ENCODE measurements at regions not wholly inside any gene's neighbourhood (a gene's known extent, or its start where the extent isn't known, plus 50 kb on each side); places are given as distances from the start of the nearest gene placed in this dataset.

DNA sequence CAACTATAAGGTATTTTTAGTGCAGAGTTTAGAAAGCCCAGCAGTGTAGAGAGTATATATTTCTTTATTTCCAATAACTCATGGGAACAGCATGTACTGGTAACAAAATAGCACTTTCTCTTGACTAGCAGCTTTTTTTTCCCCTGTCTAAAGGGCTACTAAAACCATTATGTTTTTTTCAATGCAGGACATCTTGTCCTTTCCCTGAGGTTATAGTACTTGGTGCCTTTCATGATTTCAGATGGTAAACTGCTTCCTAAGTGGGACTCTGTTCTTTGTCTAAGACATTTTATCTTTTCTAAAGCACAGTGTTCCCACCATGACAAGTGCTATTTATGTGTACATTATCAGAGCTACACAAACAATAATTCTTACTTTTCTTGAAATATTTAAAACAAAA lies 122.3 kb downstream of the SLC24A2 start:
- Histone ChIP-seq H3K27me3 (ENCODE audit: control insufficient read depth in 1 of 2, insufficient read depth in 2 of 2, low read length in 1 of 2) (no peaks in the 10 kb centered on the region), H3K36me3 (ENCODE audit: control insufficient read depth in 1 of 2, insufficient read depth in 2 of 2, low read length in 1 of 2) (no peaks in the 10 kb centered on the region), H3K4me3 (ENCODE audit: low read length in 2 of 2) (no peak overlapping the region), H3K27ac (ENCODE audit: low read depth in 1 of 2, low read length in 2 of 2) (no peak overlapping the region), H3K9me3 (ENCODE audit: control insufficient read depth, low read length) (no peaks in the 10 kb centered on the region), H3K4me1 (ENCODE audit: control insufficient read depth in 1 of 2, insufficient read depth in 2 of 2, low read length in 2 of 2) (no peaks in the 10 kb centered on the region)
- intact Hi-C loops (cut with DNase I): no loop called here
- no peak for ATAC-seq (ENCODE audit: low FRiP score)
- no peak for DNase-seq

- intact Hi-C loops (cut with DNase I): no loop called here
- Histone ChIP-seq H3K4me3 (ENCODE audit: low read length in 2 of 2) (no peak overlapping the region), H3K27ac (ENCODE audit: low read depth in 1 of 2, low read length in 2 of 2) (no peak overlapping the region), H3K36me3 (ENCODE audit: control insufficient read depth in 1 of 2, insufficient read depth in 2 of 2, low read length in 1 of 2) (no peaks in the 10 kb centered on the region), H3K9me3 (ENCODE audit: control insufficient read depth, low read length) (no peaks in the 10 kb centered on the region), H3K27me3 (ENCODE audit: control insufficient read depth in 1 of 2, insufficient read depth in 2 of 2, low read length in 1 of 2) (no peaks in the 10 kb centered on the region), H3K4me1 (ENCODE audit: control insufficient read depth in 1 of 2, insufficient read depth in 2 of 2, low read length in 2 of 2) (no peaks in the 10 kb centered on the region)
- WGBS, 2 donors: 80 to 87% methylated on average over 9 of the region's 9 CpGs
- no peak for ATAC-seq (ENCODE audit: low FRiP score)
- DNase-seq: no peak
These were observed 123.5 kb downstream of the SLC24A2 start for GRCh38 chr9:19665146-19665863.

GRCh38 chr9:19663570-19663969 lies 125.3 kb downstream of the SLC24A2 start:
- Histone ChIP-seq H3K36me3 (ENCODE audit: control insufficient read depth in 1 of 2, insufficient read depth in 2 of 2, low read length in 1 of 2) (no peaks in the 10 kb centered on the region), H3K4me1 (ENCODE audit: control insufficient read depth in 1 of 2, insufficient read depth in 2 of 2, low read length in 2 of 2) (no peaks in the 10 kb centered on the region), H3K4me3 (ENCODE audit: low read length in 2 of 2) (no peak overlapping the region), H3K27ac (ENCODE audit: low read depth in 1 of 2, low read length in 2 of 2) (no peak overlapping the region), H3K9me3 (ENCODE audit: control insufficient read depth, low read length) (no peaks in the 10 kb centered on the region), H3K27me3 (ENCODE audit: control insufficient read depth in 1 of 2, insufficient read depth in 2 of 2, low read length in 1 of 2) (no peaks in the 10 kb centered on the region)
- 39% methylated on average over 3 of the region's 3 CpGs for WGBS, 2 donors
- ATAC-seq (ENCODE audit: low FRiP score) (no peak), DNase-seq (no peak)
- intact Hi-C loops (cut with DNase I): no loop called here

DNA sequence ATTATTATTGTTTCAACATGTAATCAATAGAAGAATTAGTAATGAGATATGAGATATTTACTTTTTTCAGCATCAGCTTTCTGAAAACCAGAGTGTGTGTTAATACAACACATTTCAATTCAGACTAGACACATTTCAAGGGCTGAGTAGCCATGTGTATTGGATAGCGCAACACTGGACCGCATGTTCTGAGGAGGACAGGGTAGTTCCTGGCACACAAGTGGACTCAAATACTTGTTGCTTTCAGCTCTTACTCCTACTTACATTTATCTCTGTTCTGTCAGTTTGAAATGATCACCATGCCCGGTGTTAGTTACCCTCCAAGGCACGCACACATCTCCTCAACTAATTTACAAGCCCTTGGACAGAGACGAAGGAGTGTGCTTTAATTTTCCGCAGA lies 126.6 kb downstream of the SLC24A2 start:
- no peaks in the 10 kb centered on the region for H3K4me1 ChIP-seq (ENCODE audit: control insufficient read depth in 1 of 2, insufficient read depth in 2 of 2, low read length in 2 of 2)
- ATAC-seq (ENCODE audit: low FRiP score): no peak

DNA sequence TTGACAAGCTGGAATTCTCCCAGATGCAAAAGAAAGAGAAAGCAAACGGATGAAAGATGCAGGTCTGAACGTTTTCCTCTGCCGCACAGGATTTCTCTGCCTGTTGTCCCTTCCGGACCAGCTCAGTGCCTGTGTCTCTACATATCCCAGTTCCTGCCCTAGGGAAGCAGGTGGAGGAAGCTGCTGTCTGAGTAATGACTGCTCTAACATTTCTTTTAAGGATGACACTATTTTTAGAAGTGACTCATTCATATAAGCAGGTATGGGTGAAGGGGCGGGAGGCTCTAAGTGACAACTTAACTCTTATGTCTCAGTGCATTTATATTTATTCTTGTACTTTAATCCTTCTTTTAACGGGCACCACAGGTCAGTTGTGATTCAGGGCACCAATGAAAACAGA lies 128.8 kb downstream of the SLC24A2 start:
- DNase-seq (no peak), ATAC-seq (ENCODE audit: low FRiP score) (no peak)
- H3K36me3 ChIP-seq (ENCODE audit: control insufficient read depth in 1 of 2, insufficient read depth in 2 of 2, low read length in 1 of 2): no peaks in the 10 kb centered on the region
- H3K4me1 ChIP-seq (ENCODE audit: control insufficient read depth in 1 of 2, insufficient read depth in 2 of 2, low read length in 2 of 2): no peaks in the 10 kb centered on the region
- H3K27me3 ChIP-seq (ENCODE audit: control insufficient read depth in 1 of 2, insufficient read depth in 2 of 2, low read length in 1 of 2): peaks cover 0 to 2% of the 10 kb centered on the region in 2 donors
- H3K9me3 ChIP-seq (ENCODE audit: control insufficient read depth, low read length): no peaks in the 10 kb centered on the region
- H3K4me3 ChIP-seq (ENCODE audit: low read length in 2 of 2): no peak overlapping the region
- H3K27ac ChIP-seq (ENCODE audit: low read depth in 1 of 2, low read length in 2 of 2): no peak overlapping the region
- intact Hi-C loops (cut with DNase I): no loop called here
- 47 to 49% methylated on average over 6 of the region's 6 CpGs for WGBS, 2 donors

More for the DNA sequence above, 126.6 kb downstream of the SLC24A2 start:
- intact Hi-C loops (cut with DNase I): no loop called here
- Histone ChIP-seq H3K27ac (ENCODE audit: low read depth in 1 of 2, low read length in 2 of 2) (no peak overlapping the region), H3K9me3 (ENCODE audit: control insufficient read depth, low read length) (no peaks in the 10 kb centered on the region), H3K36me3 (ENCODE audit: control insufficient read depth in 1 of 2, insufficient read depth in 2 of 2, low read length in 1 of 2) (no peaks in the 10 kb centered on the region), H3K4me3 (ENCODE audit: low read length in 2 of 2) (no peak overlapping the region), H3K27me3 (ENCODE audit: control insufficient read depth in 1 of 2, insufficient read depth in 2 of 2, low read length in 1 of 2) (no peaks in the 10 kb centered on the region)
- WGBS, 2 donors: 81 to 85% methylated on average over 6 of the region's 6 CpGs
- DNase-seq: no peak

GRCh38 chr9:19656704-19657103 lies 132.1 kb downstream of the SLC24A2 start:
- no peaks in the 10 kb centered on the region for H3K4me1 ChIP-seq (ENCODE audit: control insufficient read depth in 1 of 2, insufficient read depth in 2 of 2, low read length in 2 of 2)
- ATAC-seq (ENCODE audit: low FRiP score) (no peak), DNase-seq (no peak)
- no peaks in the 10 kb centered on the region for H3K9me3 ChIP-seq (ENCODE audit: control insufficient read depth, low read length)
- intact Hi-C loops (cut with DNase I): no loop called here
- WGBS, 2 donors: 69 to 71% methylated on average over 4 of the region's 4 CpGs
- no peak overlapping the region for H3K4me3 ChIP-seq (ENCODE audit: low read length in 2 of 2)
- peaks cover 0 to 2% of the 10 kb centered on the region in 2 donors for H3K27me3 ChIP-seq (ENCODE audit: control insufficient read depth in 1 of 2, insufficient read depth in 2 of 2, low read length in 1 of 2)
- H3K36me3 ChIP-seq (ENCODE audit: control insufficient read depth in 1 of 2, insufficient read depth in 2 of 2, low read length in 1 of 2): no peaks in the 10 kb centered on the region
- no peak overlapping the region for H3K27ac ChIP-seq (ENCODE audit: low read depth in 1 of 2, low read length in 2 of 2)

GRCh38 chr9:19651681-19652080 lies 137.2 kb downstream of the SLC24A2 start:
- H3K4me1 ChIP-seq (ENCODE audit: control insufficient read depth in 1 of 2, insufficient read depth in 2 of 2, low read length in 2 of 2): no peaks in the 10 kb centered on the region
- no peak overlapping the region for H3K4me3 ChIP-seq (ENCODE audit: low read length in 2 of 2)
- WGBS, 2 donors: 88 to 89% methylated on average over 7 of the region's 7 CpGs
- H3K9me3 ChIP-seq (ENCODE audit: control insufficient read depth, low read length): peaks cover 2% of the 10 kb centered on the region
- H3K27me3 ChIP-seq (ENCODE audit: control insufficient read depth in 1 of 2, insufficient read depth in 2 of 2, low read length in 1 of 2): peaks cover 0 to 2% of the 10 kb centered on the region in 2 donors
- no peak overlapping the region for H3K27ac ChIP-seq (ENCODE audit: low read depth in 1 of 2, low read length in 2 of 2)
- H3K36me3 ChIP-seq (ENCODE audit: control insufficient read depth in 1 of 2, insufficient read depth in 2 of 2, low read length in 1 of 2): no peaks in the 10 kb centered on the region
- intact Hi-C loops (cut with DNase I): no loop called here
- no peak for ATAC-seq (ENCODE audit: low FRiP score)
- DNase-seq: no peak

GRCh38 chr9:19650312-19650711 lies 138.5 kb downstream of the SLC24A2 start:
- H3K27ac ChIP-seq (ENCODE audit: low read depth in 1 of 2, low read length in 2 of 2): no peak overlapping the region
- no peaks in the 10 kb centered on the region for H3K4me1 ChIP-seq (ENCODE audit: control insufficient read depth in 1 of 2, insufficient read depth in 2 of 2, low read length in 2 of 2)
- H3K9me3 ChIP-seq (ENCODE audit: control insufficient read depth, low read length): peaks cover 2% of the 10 kb centered on the region
- H3K4me3 ChIP-seq (ENCODE audit: low read length in 2 of 2): no peak overlapping the region
- DNase-seq: no peak
- 69 to 71% methylated on average over 2 of the region's 2 CpGs for WGBS, 2 donors
- no peak for ATAC-seq (ENCODE audit: low FRiP score)
- H3K27me3 ChIP-seq (ENCODE audit: control insufficient read depth in 1 of 2, insufficient read depth in 2 of 2, low read length in 1 of 2): no peaks in the 10 kb centered on the region
- no peaks in the 10 kb centered on the region for H3K36me3 ChIP-seq (ENCODE audit: control insufficient read depth in 1 of 2, insufficient read depth in 2 of 2, low read length in 1 of 2)
- intact Hi-C loops (cut with DNase I): no loop called here

DNA sequence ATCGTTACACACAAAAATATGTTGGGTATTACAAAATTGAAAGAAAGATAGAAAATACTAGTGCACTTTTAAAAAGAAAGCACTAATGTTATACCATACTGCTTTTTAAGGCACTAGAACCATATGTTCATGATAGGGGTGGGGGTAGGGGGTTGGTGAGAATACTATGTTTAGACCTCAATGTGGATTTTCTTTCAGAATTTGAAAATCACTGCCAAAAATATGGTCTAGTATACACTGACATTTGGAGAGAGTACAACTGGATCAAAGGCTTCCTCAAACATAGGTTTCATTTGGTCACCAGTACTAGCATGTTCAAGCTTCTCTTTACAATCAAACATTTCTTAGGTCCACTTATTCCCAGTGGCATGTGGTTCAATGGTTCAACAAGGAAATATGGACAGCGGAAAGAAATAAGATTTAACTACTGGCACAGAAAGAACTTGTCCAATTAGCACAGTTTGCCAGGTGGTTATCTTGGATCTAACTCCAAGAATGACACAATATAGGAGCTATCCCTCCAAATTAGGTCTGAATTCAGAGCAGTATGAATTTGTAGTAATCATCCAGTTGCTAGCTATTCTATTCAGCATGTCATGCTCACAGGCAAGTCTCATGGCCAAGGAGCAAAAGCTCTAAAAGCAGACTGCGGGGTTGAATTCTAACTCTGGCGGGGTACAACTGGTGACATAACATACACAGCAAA lies 139.3 kb downstream of the SLC24A2 start:
- H3K4me1 ChIP-seq (ENCODE audit: control insufficient read depth in 1 of 2, insufficient read depth in 2 of 2, low read length in 2 of 2): no peaks in the 10 kb centered on the region
- ATAC-seq (ENCODE audit: low FRiP score): no peak
- intact Hi-C loops (cut with DNase I): no loop called here
- no peak overlapping the region for H3K4me3 ChIP-seq (ENCODE audit: low read length in 2 of 2)
- 67 to 79% methylated on average over 4 of the region's 4 CpGs for WGBS, 2 donors
- no peak overlapping the region for H3K27ac ChIP-seq (ENCODE audit: low read depth in 1 of 2, low read length in 2 of 2)
- no peaks in the 10 kb centered on the region for H3K27me3 ChIP-seq (ENCODE audit: control insufficient read depth in 1 of 2, insufficient read depth in 2 of 2, low read length in 1 of 2)
- peaks cover 2% of the 10 kb centered on the region for H3K9me3 ChIP-seq (ENCODE audit: control insufficient read depth, low read length)
- H3K36me3 ChIP-seq (ENCODE audit: control insufficient read depth in 1 of 2, insufficient read depth in 2 of 2, low read length in 1 of 2): no peaks in the 10 kb centered on the region
- no peak for DNase-seq

Data from aorta (tissue), 5 donors.